Nephron progenitor cell (in vitro differentiated cells): ENCODE measurements at regions not wholly inside any gene's neighbourhood (a gene's known extent, or its start where the extent isn't known, plus 50 kb on each side); places are given as distances from the start of the nearest gene placed in this dataset.

Source experiments
- DNase-seq: peaks from one replicate; pipeline ENCODE4 v3.0.0; 2021
- H3K27ac Mint-ChIP-seq: 2 replicates; pipeline ENCODE4 v1.8.0; 2021; ENCODE audit warnings: mild to moderate bottlenecking, moderate library complexity, mixed read lengths
- H3K27me3 Mint-ChIP-seq: 2 replicates; pipeline ENCODE4 v1.8.0; 2021; ENCODE audit warnings: mild to moderate bottlenecking, low read depth, mixed read lengths; ENCODE audit not compliant: poor library complexity
- H3K36me3 Mint-ChIP-seq: 2 replicates; pipeline ENCODE4 v1.8.0; 2021; ENCODE audit warnings: low read depth, mixed read lengths
- H3K4me1 Mint-ChIP-seq: 2 replicates; pipeline ENCODE4 v1.8.0; 2021; ENCODE audit warnings: mixed read lengths
- H3K4me3 Mint-ChIP-seq: 2 replicates; pipeline ENCODE4 v1.8.0; 2021; ENCODE audit warnings: mild to moderate bottlenecking, moderate library complexity, mixed read lengths
- H3K9me3 Mint-ChIP-seq: 2 replicates; pipeline ENCODE4 v1.8.0; 2021; ENCODE audit warnings: mild to moderate bottlenecking, moderate library complexity, mixed read lengths
- TF ChIP-seq, protein P1 (sequence below): fragments of 200-600 bp; sonication (generic); IDR thresholded peaks from 2 replicates; pipeline ENCODE4 v1.5.0; 2021; ENCODE audit warnings: antibody characterized with exemption

GRCh38 chr6:16868968-16869367 is 107.7 kb upstream of the ATXN1 start:
- no peaks in the 10 kb centered on the region for H3K36me3 Mint-ChIP-seq

DNA sequence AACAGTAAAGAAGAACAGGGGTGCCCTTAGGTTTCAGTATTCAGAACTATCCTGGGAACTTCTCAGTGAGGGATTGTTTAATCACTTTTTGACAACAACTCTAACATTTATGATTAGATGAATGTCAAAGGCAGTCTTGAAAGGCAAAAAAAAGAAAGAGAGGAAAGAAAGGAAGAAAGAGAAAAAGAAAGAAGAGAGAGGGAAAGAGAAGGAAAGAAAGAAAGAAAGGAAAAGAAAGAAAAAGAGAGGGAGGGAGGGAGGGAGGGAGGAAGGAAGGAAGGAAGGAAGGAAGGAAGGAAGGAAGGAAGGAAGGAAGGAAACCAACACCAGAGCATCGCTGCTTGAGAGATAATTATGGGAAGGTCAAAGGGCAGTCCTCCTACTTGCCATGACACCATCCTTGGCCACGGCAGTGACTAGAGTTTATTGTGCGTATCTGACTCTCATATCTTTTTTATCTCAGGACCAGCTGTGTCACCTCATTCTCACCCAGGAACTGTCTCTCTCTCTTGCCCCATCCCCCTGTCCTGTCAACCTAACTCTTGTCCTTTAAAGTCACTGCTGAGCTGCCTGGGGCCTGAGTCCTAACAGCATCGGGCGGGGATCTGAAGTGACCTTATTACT is 96.8 kb upstream of the ATXN1 start:
- no peaks in the 10 kb centered on the region for H3K36me3 Mint-ChIP-seq
- DNase-seq = no peak
- peaks cover 6% of the 10 kb centered on the region for H3K9me3 Mint-ChIP-seq
- peak overlapping the region; percentile 22 for H3K27ac Mint-ChIP-seq
- TF ChIP-seq, protein P1, sequence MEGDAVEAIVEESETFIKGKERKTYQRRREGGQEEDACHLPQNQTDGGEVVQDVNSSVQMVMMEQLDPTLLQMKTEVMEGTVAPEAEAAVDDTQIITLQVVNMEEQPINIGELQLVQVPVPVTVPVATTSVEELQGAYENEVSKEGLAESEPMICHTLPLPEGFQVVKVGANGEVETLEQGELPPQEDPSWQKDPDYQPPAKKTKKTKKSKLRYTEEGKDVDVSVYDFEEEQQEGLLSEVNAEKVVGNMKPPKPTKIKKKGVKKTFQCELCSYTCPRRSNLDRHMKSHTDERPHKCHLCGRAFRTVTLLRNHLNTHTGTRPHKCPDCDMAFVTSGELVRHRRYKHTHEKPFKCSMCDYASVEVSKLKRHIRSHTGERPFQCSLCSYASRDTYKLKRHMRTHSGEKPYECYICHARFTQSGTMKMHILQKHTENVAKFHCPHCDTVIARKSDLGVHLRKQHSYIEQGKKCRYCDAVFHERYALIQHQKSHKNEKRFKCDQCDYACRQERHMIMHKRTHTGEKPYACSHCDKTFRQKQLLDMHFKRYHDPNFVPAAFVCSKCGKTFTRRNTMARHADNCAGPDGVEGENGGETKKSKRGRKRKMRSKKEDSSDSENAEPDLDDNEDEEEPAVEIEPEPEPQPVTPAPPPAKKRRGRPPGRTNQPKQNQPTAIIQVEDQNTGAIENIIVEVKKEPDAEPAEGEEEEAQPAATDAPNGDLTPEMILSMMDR = no peak
- H3K4me1 Mint-ChIP-seq = peaks cover 31% of the 10 kb centered on the region
- H3K27me3 Mint-ChIP-seq = peaks cover 3% of the 10 kb centered on the region
- no peak overlapping the region for H3K4me3 Mint-ChIP-seq

More at GRCh38 chr6:16868968-16869367, 107.7 kb upstream of the ATXN1 start:
- peaks cover 16% of the 10 kb centered on the region for H3K4me1 Mint-ChIP-seq
- H3K4me3 Mint-ChIP-seq = no peak overlapping the region
- peaks cover 13% of the 10 kb centered on the region for H3K27me3 Mint-ChIP-seq
- TF ChIP-seq, protein P1 = no peak
- no peak for DNase-seq
- no peaks in the 10 kb centered on the region for H3K9me3 Mint-ChIP-seq
- H3K27ac Mint-ChIP-seq = no peak overlapping the region

DNA sequence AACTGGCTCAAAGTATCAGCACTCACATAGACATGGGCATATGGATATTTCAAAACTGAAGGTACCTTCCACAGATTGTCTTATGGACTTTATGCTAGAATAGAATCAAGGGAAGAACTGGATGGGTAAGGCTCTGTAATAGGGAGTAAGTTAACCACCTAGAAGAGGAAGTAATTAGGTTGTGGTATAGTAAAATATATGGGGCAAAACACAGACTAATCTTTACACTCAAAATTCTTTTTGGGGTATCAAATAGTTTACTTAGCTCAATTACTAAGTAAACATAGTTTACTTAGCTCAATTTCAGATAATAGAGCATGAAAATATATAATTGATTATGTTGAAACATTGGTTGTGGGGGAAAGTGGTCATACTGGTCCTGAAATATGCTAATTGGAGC is 94.2 kb upstream of the ATXN1 start:
- TF ChIP-seq, protein P1 = no peak
- DNase-seq = no peak
- peaks cover 9% of the 10 kb centered on the region for H3K9me3 Mint-ChIP-seq
- no peak overlapping the region for H3K4me3 Mint-ChIP-seq
- H3K36me3 Mint-ChIP-seq = no peaks in the 10 kb centered on the region
- H3K4me1 Mint-ChIP-seq = peaks cover 32% of the 10 kb centered on the region
- H3K27ac Mint-ChIP-seq = no peak overlapping the region
- H3K27me3 Mint-ChIP-seq = no peaks in the 10 kb centered on the region

DNA sequence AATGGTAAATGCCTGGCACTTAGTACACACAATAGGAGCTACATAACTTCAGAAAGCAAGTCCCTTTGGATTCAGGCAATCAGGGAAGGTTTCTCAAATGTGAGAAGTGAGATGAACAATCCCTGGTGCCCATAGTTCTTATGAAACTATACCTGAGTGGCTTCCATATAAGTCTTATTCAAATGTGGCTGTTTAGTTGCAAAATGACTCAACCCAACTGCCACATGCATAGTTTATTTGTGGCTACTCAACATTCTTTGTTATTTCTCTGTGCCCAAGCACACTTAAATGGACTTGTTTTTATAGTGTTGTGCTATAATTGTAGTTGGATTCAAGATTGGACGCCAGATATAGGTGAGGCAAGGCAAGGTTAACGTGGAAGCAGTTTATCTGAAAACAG is 93.7 kb upstream of the ATXN1 start:
- peaks cover 37% of the 10 kb centered on the region for H3K4me1 Mint-ChIP-seq
- TF ChIP-seq, protein P1 = no peak
- no peaks in the 10 kb centered on the region for H3K27me3 Mint-ChIP-seq

DNA sequence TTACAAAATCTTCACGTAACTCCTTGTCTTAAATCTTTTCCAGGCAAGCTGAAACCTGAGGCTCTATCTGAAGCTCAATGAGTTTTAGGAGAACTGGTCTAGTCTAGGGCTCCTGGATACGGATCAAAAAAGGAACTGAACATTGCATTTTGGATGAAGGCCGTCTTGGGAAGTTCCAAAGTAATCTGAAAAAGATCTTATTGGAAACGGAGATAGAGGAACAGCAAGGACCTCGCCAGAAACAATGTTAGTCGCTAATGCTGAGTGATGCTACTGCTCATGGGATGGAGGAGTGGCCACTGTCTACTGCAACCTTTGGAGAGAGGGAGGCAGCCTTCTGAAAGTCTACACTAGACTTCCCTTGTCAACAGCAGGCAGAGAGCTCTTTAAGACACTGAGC is 91.4 kb upstream of the ATXN1 start:
- Mint-ChIP-seq H3K36me3 (no peaks in the 10 kb centered on the region), H3K9me3 (peaks cover 3% of the 10 kb centered on the region), H3K4me1 (peaks cover 46% of the 10 kb centered on the region), H3K27me3 (no peaks in the 10 kb centered on the region), H3K27ac (no peak overlapping the region), H3K4me3 (no peak overlapping the region)
- TF ChIP-seq, protein P1 = no peak
- DNase-seq = no peak

More for the DNA sequence above, 93.7 kb upstream of the ATXN1 start:
- no peak for DNase-seq
- Mint-ChIP-seq H3K36me3 (no peaks in the 10 kb centered on the region), H3K4me3 (no peak overlapping the region), H3K27ac (no peak overlapping the region), H3K9me3 (peaks cover 8% of the 10 kb centered on the region)

- DNase-seq = no peak
- H3K27me3 Mint-ChIP-seq = no peaks in the 10 kb centered on the region
- H3K36me3 Mint-ChIP-seq = no peaks in the 10 kb centered on the region
- H3K4me1 Mint-ChIP-seq = peaks cover 45% of the 10 kb centered on the region
- H3K4me3 Mint-ChIP-seq = no peak overlapping the region
- H3K27ac Mint-ChIP-seq = no peak overlapping the region
- TF ChIP-seq, protein P1 = no peak
- H3K9me3 Mint-ChIP-seq = peaks cover 3% of the 10 kb centered on the region
Measured at GRCh38 chr6:16851758-16852157, 90.5 kb upstream of the ATXN1 start.
